Astrocyte (in vitro differentiated cells and primary cell): ENCODE measurements at regions not wholly inside any gene's neighbourhood (a gene's known extent, or its start where the extent isn't known, plus 50 kb on each side); places are given as distances from the start of the nearest gene placed in this dataset.
"Not testable (repeated sequence)": the region's sequence is repeated elsewhere in the genome, so short reads cannot be mapped to it uniquely, and the experiment has no call there.

Experiments used
- DNase-seq: peaks from one replicate; pipeline ENCODE4 v3.0.0-alpha.2; 2010; ENCODE audit warnings: low read depth
- FAIRE-seq: peaks from 2 replicates; lab custom pipeline; 2011; peaks lifted over from hg19 to GRCh38; lab: Jason Lieb, UNC
- H2AFZ ChIP-seq: 2 replicates; pipeline ENCODE4 v1.6.0; 2012; ENCODE audit warnings: low read depth, low read length, inconsistent platforms
- H3K27ac ChIP-seq: 2 replicates; pipeline ENCODE4 v1.5.1; 2011; ENCODE audit warnings: low read depth, low read length, inconsistent platforms
- H3K27me3 ChIP-seq: 2 replicates; pipeline ENCODE4 v1.6.0; 2011; ENCODE audit warnings: low read length, inconsistent platforms; ENCODE audit not compliant: insufficient read depth
- H3K36me3 ChIP-seq: 2 replicates; pipeline ENCODE4 v1.5.1; 2011; ENCODE audit warnings: low read length, inconsistent platforms; ENCODE audit not compliant: insufficient read depth
- H3K4me1 ChIP-seq: 2 replicates; pipeline ENCODE4 v1.5.1; 2011; ENCODE audit warnings: low read length, inconsistent platforms; ENCODE audit not compliant: insufficient read depth
- H3K4me2 ChIP-seq: 2 replicates; pipeline ENCODE4 v1.6.0; 2012; ENCODE audit warnings: low read length, inconsistent platforms
- H3K4me3 ChIP-seq: 2 replicates; pipeline ENCODE4 v1.5.1; 2011; ENCODE audit warnings: low read depth, mild to moderate bottlenecking, low read length, inconsistent platforms; ENCODE audit not compliant: insufficient read depth
- H3K79me2 ChIP-seq: 2 replicates; pipeline ENCODE4 v1.6.0; 2012; ENCODE audit warnings: mild to moderate bottlenecking, low read length, inconsistent platforms; ENCODE audit not compliant: insufficient read depth
- H3K9ac ChIP-seq: 2 replicates; pipeline ENCODE4 v1.6.0; 2012; ENCODE audit warnings: mild to moderate bottlenecking, low read length, inconsistent platforms
- H3K9me3 ChIP-seq: 2 replicates; pipeline ENCODE4 v1.5.1; 2012; ENCODE audit warnings: low read depth, mild to moderate bottlenecking, low read length, inconsistent platforms; ENCODE audit not compliant: insufficient read depth
- H4K20me1 ChIP-seq: 2 replicates; pipeline ENCODE4 v1.6.0; 2012; ENCODE audit warnings: low read length, inconsistent platforms; ENCODE audit not compliant: insufficient read depth
- H3K27ac Mint-ChIP-seq: one replicate; pipeline ENCODE4 v1.8.0; 2021; ENCODE audit warnings: mild to moderate bottlenecking, mixed read lengths; ENCODE audit not compliant: unreplicated experiment
- H3K27me3 Mint-ChIP-seq: one replicate; pipeline ENCODE4 v1.8.0; 2021; ENCODE audit warnings: low read depth, mixed read lengths; ENCODE audit not compliant: unreplicated experiment
- H3K36me3 Mint-ChIP-seq: one replicate; pipeline ENCODE4 v1.8.0; 2021; ENCODE audit warnings: low read depth, mixed read lengths; ENCODE audit not compliant: unreplicated experiment
- H3K4me1 Mint-ChIP-seq: one replicate; pipeline ENCODE4 v1.8.0; 2021; ENCODE audit warnings: low read depth, mixed read lengths; ENCODE audit not compliant: unreplicated experiment
- H3K4me3 Mint-ChIP-seq: one replicate; pipeline ENCODE4 v1.8.0; 2021; ENCODE audit warnings: mild to moderate bottlenecking, moderate library complexity, mixed read lengths; ENCODE audit not compliant: unreplicated experiment
- H3K9me3 Mint-ChIP-seq: one replicate; pipeline ENCODE4 v1.8.0; 2021; ENCODE audit warnings: mild to moderate bottlenecking, mixed read lengths; ENCODE audit not compliant: unreplicated experiment
- CTCF ChIP-seq: IDR thresholded peaks from 2 replicates; pipeline ENCODE4 v1.5.1; 2011; ENCODE audit warnings: low read depth, mild to moderate bottlenecking, inconsistent platforms, low read length, moderate library complexity; ENCODE audit not compliant: insufficient read depth
- EZH2 ChIP-seq: IDR thresholded peaks from 2 replicates; pipeline ENCODE4 v1.6.1; 2012; ENCODE audit warnings: mild to moderate bottlenecking, low read length, inconsistent platforms; ENCODE audit not compliant: insufficient read depth

GRCh38 chr5:174583071-174583470 lies 141.3 kb upstream of the MSX2 start:
- TF ChIP-seq CTCF, result no peak
- no peak for TF ChIP-seq EZH2
- Mint-ChIP-seq H3K9me3 (peaks cover 2% of the 10 kb centered on the region), H3K27ac (no peak overlapping the region), H3K27me3 (peaks cover 17% of the 10 kb centered on the region), H3K4me3 (no peak overlapping the region), H3K36me3 (no peaks in the 10 kb centered on the region), H3K4me1 (no peaks in the 10 kb centered on the region)
- H3K36me3 ChIP-seq, result no peaks in the 10 kb centered on the region
- H3K79me2 ChIP-seq, result no peaks in the 10 kb centered on the region
- H2AFZ ChIP-seq, result no peak overlapping the region
- H3K9ac ChIP-seq, result no peak overlapping the region
- no peak overlapping the region for H3K4me2 ChIP-seq
- no peak overlapping the region for H3K27ac ChIP-seq
- H3K4me3 ChIP-seq, result no peak overlapping the region
- no peaks in the 10 kb centered on the region for H3K4me1 ChIP-seq
- FAIRE-seq, result no peak
- DNase-seq, result no peak
- H3K9me3 ChIP-seq, result no peaks in the 10 kb centered on the region
- H3K27me3 ChIP-seq, result no peaks in the 10 kb centered on the region
- no peaks in the 10 kb centered on the region for H4K20me1 ChIP-seq

- no peak for FAIRE-seq
- Histone ChIP-seq H3K79me2 (no peaks in the 10 kb centered on the region), H3K36me3 (no peaks in the 10 kb centered on the region), H3K4me2 (no peak overlapping the region), H2AFZ (no peak overlapping the region), H3K4me1 (no peaks in the 10 kb centered on the region), H3K9me3 (no peaks in the 10 kb centered on the region), H3K4me3 (no peak overlapping the region), H3K27ac (no peak overlapping the region), H3K27me3 (no peaks in the 10 kb centered on the region), H4K20me1 (no peaks in the 10 kb centered on the region), H3K9ac (no peak overlapping the region)
- no peak for TF ChIP-seq EZH2
- TF ChIP-seq CTCF, result no peak
- Mint-ChIP-seq H3K27ac (no peak overlapping the region), H3K9me3 (peaks cover 2% of the 10 kb centered on the region), H3K27me3 (peaks cover 21% of the 10 kb centered on the region), H3K4me1 (no peaks in the 10 kb centered on the region), H3K36me3 (no peaks in the 10 kb centered on the region), H3K4me3 (no peak overlapping the region)
- no peak for DNase-seq
Measured at GRCh38 chr5:174585472-174585871, 138.9 kb upstream of the MSX2 start.

GRCh38 chr5:174586163-174586562 lies 138.2 kb upstream of the MSX2 start:
- not testable (repeated sequence) for H3K9me3 ChIP-seq, H3K4me1 Mint-ChIP-seq, H3K36me3 Mint-ChIP-seq

More at GRCh38 chr5:174586163-174586562, 138.2 kb upstream of the MSX2 start:
- not testable (repeated sequence) for FAIRE-seq, H3K9ac ChIP-seq, DNase-seq, H3K4me3 ChIP-seq, H3K27ac ChIP-seq, H3K27me3 ChIP-seq, H3K4me1 ChIP-seq, H3K4me3 Mint-ChIP-seq, H3K36me3 ChIP-seq, H3K27ac Mint-ChIP-seq, H3K4me2 ChIP-seq, H3K9me3 Mint-ChIP-seq, H4K20me1 ChIP-seq, H2AFZ ChIP-seq, H3K79me2 ChIP-seq
- H3K27me3 Mint-ChIP-seq, result peaks cover 19% of the 10 kb centered on the region
